ENCODE measurements at regions not wholly inside any gene's neighbourhood (a gene's known extent, or its start where the extent isn't known, plus 50 kb on each side); places are given as distances from the start of the nearest gene placed in this dataset.

DNA sequence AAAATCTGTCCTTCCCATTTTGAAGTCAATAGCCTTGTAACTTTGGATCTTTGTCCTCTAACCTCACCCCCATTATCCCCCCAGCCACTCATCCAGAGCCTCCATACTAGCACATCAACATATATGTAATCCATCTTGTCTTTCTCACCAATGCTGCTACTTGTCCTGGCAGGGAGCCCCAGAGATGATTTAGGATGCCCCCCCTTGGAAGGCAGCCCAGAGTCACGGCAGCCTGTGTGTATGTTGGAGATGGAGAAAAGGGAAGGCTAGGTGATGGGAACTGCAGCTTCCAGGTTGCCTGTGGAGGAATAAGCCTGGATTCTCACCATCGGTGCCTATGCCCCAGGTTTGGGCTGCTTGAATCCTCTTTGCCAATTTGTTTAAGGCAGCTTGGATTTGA is 51.7 kb upstream of the SCMH1 start:
- WGBS, 4 donors, result 70 to 83% (median 77%) methylated on average over 2 of the region's 2 CpGs
- peaks cover 0 to 9% (median 4%) of the 10 kb centered on the region in 9 donors for H3K27me3 ChIP-seq
- H3K4me1 ChIP-seq, result no peaks in the 10 kb centered on the region
- ATAC-seq (no peak), DNase-seq (no peak)
- no peak overlapping the region for H3K4me3 ChIP-seq
- no peaks in the 10 kb centered on the region for H3K36me3 ChIP-seq
- H3K27ac ChIP-seq, result no peak overlapping the region
- TF ChIP-seq POLR2A (IDR thresholded peaks at IDR 0.05), result no peak
- TF ChIP-seq, protein P1, sequence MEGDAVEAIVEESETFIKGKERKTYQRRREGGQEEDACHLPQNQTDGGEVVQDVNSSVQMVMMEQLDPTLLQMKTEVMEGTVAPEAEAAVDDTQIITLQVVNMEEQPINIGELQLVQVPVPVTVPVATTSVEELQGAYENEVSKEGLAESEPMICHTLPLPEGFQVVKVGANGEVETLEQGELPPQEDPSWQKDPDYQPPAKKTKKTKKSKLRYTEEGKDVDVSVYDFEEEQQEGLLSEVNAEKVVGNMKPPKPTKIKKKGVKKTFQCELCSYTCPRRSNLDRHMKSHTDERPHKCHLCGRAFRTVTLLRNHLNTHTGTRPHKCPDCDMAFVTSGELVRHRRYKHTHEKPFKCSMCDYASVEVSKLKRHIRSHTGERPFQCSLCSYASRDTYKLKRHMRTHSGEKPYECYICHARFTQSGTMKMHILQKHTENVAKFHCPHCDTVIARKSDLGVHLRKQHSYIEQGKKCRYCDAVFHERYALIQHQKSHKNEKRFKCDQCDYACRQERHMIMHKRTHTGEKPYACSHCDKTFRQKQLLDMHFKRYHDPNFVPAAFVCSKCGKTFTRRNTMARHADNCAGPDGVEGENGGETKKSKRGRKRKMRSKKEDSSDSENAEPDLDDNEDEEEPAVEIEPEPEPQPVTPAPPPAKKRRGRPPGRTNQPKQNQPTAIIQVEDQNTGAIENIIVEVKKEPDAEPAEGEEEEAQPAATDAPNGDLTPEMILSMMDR (IDR thresholded peaks at IDR 0.05), result no peak
- H3K9me3 ChIP-seq, result no peaks in the 10 kb centered on the region
- intact Hi-C loops (cut with DNase I), result no loop called here
